ENCODE measurements at regions not wholly inside any gene's neighbourhood (a gene's known extent, or its start where the extent isn't known, plus 50 kb on each side); places are given as distances from the start of the nearest gene placed in this dataset.

DNA sequence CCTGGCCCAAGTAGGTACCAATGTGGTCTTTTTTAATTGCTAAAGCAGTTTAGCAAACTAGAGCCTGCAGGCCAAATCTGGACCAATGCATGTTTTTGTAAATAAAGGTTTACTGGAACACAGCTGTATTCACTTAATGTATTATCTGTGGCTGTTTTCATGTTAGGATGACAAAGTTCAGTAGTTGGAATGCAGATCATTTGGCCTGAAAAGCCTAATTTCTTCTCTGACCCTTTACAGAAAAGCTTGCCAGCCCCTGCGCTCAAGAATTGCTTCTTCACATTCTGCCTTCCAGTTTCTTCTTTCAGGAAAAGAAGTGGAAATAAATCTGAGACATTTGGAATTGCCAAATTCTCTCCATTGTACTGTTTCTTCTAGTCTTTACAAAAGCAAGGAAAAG is 90.0 kb upstream of the MC3R start:
- DNase-seq = peak; percentile 50
- no peak overlapping the region for H3K27ac ChIP-seq
- no peaks in the 10 kb centered on the region for H3K36me3 ChIP-seq (ENCODE audit: low read depth, missing control alignments)
- TF ChIP-seq CTCF (IDR thresholded peaks at IDR 0.05) = no peak
- TF ChIP-seq POLR2A (IDR thresholded peaks at IDR 0.05) = no peak
- intact Hi-C loops (cut with DNase I; ENCODE audit: low total_unique reads) = no loop called here
- 57 to 63% methylated on average over 1 of the region's 1 CpG for WGBS, 2 donors
- H3K4me1 ChIP-seq = no peaks in the 10 kb centered on the region
- no peaks in the 10 kb centered on the region for H3K27me3 ChIP-seq
- H3K4me3 ChIP-seq = no peak overlapping the region
- H3K9me3 ChIP-seq = no peaks in the 10 kb centered on the region

- intact Hi-C loops (cut with DNase I; ENCODE audit: low total_unique reads) = no loop called here
These were observed 87.6 kb upstream of the MC3R start for GRCh38 chr20:56160956-56161355.

GRCh38 chr20:56163806-56164205 is 84.7 kb upstream of the MC3R start:
- Histone ChIP-seq H3K27me3 (no peaks in the 10 kb centered on the region), H3K9me3 (no peaks in the 10 kb centered on the region), H3K4me1 (no peaks in the 10 kb centered on the region), H3K27ac (no peak overlapping the region), H3K36me3 (ENCODE audit: low read depth, missing control alignments) (no peaks in the 10 kb centered on the region), H3K4me3 (no peak overlapping the region)
- intact Hi-C loops (cut with DNase I; ENCODE audit: low total_unique reads) = no loop called here
- WGBS, 2 donors = 40 to 66% methylated on average over 5 to 6 of the region's 6 CpGs
- TF ChIP-seq CTCF (IDR thresholded peaks at IDR 0.05) (no peak), POLR2A (IDR thresholded peaks at IDR 0.05) (no peak)
- peak; percentile 87 for DNase-seq

More at GRCh38 chr20:56160956-56161355, 87.6 kb upstream of the MC3R start:
- Histone ChIP-seq H3K27me3 (no peaks in the 10 kb centered on the region), H3K4me1 (no peaks in the 10 kb centered on the region), H3K4me3 (no peak overlapping the region), H3K9me3 (no peaks in the 10 kb centered on the region), H3K27ac (no peak overlapping the region), H3K36me3 (ENCODE audit: low read depth, missing control alignments) (no peaks in the 10 kb centered on the region)
- DNase-seq = no peak
- 79 to 80% methylated on average over 5 to 6 of the region's 6 CpGs for WGBS, 2 donors
- TF ChIP-seq POLR2A (IDR thresholded peaks at IDR 0.05) (no peak), CTCF (IDR thresholded peaks at IDR 0.05) (no peak)

GRCh38 chr20:56166781-56167465 is 81.6 kb upstream of the MC3R start:
- Histone ChIP-seq H3K36me3 (ENCODE audit: low read depth, missing control alignments) (no peaks in the 10 kb centered on the region), H3K4me1 (peaks cover 4% of the 10 kb centered on the region), H3K4me3 (no peak overlapping the region), H3K27ac (no peak overlapping the region), H3K9me3 (no peaks in the 10 kb centered on the region), H3K27me3 (no peaks in the 10 kb centered on the region)
- DNase-seq = no peak
- 90% methylated on average over 14 to 15 of the region's 15 CpGs for WGBS, 2 donors
- intact Hi-C loops (cut with DNase I; ENCODE audit: low total_unique reads) = no loop called here
- TF ChIP-seq POLR2A (IDR thresholded peaks at IDR 0.05) = no peak
- no peak for TF ChIP-seq CTCF (IDR thresholded peaks at IDR 0.05)
